IMR-90 (cell line): ENCODE measurements at regions not wholly inside any gene's neighbourhood (a gene's known extent, or its start where the extent isn't known, plus 50 kb on each side); places are given as distances from the start of the nearest gene placed in this dataset.

Experiments used
- FOS ChIP-seq: fragments of 150-350 bp; IDR thresholded peaks from 2 replicates; pipeline ENCODE4 v1.6.1; 2016; ENCODE audit warnings: low read depth, low read length
- RAD21 ChIP-seq: IDR thresholded peaks from 2 replicates; pipeline ENCODE4 v1.6.1; 2012; ENCODE audit warnings: low read length, improper control_type of control experiment
- TF ChIP-seq, protein P1 (sequence below): conservative IDR thresholded peaks from 2 replicates; pipeline ENCODE4 v1.5.1; 2012; ENCODE audit warnings: mild to moderate bottlenecking, low read depth, low read length, improper control_type of control experiment

DNA sequence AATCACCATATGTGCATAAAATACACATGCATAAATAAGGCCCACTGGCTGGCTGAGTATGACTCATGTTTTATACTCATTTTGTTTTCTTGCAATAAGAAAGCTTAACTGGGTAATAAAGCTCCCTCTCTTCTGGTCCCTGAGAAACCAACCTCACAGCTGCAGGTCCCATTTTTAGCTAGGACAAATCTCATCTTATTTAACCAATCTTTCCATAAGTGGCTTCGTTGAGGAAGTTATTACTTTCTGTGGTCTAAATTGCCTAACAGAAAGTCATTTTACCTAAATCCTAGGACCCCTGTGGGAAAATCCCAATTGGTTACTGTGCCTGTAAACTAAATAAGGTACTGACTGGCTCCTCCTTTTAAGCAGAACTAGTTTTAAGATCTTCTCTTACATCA is 232.8 kb upstream of the FBXO33 start:
- TF ChIP-seq, protein P1, sequence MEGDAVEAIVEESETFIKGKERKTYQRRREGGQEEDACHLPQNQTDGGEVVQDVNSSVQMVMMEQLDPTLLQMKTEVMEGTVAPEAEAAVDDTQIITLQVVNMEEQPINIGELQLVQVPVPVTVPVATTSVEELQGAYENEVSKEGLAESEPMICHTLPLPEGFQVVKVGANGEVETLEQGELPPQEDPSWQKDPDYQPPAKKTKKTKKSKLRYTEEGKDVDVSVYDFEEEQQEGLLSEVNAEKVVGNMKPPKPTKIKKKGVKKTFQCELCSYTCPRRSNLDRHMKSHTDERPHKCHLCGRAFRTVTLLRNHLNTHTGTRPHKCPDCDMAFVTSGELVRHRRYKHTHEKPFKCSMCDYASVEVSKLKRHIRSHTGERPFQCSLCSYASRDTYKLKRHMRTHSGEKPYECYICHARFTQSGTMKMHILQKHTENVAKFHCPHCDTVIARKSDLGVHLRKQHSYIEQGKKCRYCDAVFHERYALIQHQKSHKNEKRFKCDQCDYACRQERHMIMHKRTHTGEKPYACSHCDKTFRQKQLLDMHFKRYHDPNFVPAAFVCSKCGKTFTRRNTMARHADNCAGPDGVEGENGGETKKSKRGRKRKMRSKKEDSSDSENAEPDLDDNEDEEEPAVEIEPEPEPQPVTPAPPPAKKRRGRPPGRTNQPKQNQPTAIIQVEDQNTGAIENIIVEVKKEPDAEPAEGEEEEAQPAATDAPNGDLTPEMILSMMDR: no peak
- TF ChIP-seq RAD21: no peak
- TF ChIP-seq FOS: no peak
